ENCODE measurements at regions not wholly inside any gene's neighbourhood (a gene's known extent, or its start where the extent isn't known, plus 50 kb on each side); places are given as distances from the start of the nearest gene placed in this dataset.

DNA sequence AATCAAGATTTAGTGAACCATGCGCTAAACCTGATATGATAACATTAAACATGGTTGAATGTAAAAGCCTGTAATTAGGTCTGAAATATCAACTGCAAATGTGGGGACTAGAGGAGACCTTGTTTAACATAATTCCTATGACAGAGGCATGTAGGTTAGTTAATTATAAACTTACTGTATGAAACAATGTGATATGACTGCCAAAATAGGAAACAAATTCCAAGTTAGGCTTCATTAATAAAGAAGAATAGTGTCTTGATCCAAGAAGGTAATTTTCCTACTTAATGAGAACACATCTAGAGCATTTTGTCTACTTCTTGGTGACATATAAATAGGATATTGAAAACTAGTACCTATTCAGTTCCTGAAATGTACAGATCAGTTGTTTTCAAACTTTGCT lies 136.2 kb upstream of the TARS1 start:
- Mint-ChIP-seq H3K36me3 (ENCODE audit: low read depth) (no peaks in the 10 kb centered on the region), H3K9me3 (no peaks in the 10 kb centered on the region), H3K4me1 (ENCODE audit: low read depth) (peaks cover 10% of the 10 kb centered on the region), H3K27ac (no peak overlapping the region), H3K4me3 (no peak overlapping the region), H3K27me3 (no peaks in the 10 kb centered on the region)
- Histone ChIP-seq H3K36me3 (ENCODE audit: insufficient read depth, low read length) (no peaks in the 10 kb centered on the region), H3K27ac (ENCODE audit: low read depth in 1 of 2, low read length in 2 of 2) (no peak overlapping the region), H3K27me3 (ENCODE audit: control insufficient read depth in 1 of 2, insufficient read depth in 2 of 2, low read length in 2 of 2) (no peaks in the 10 kb centered on the region), H3K4me3 (ENCODE audit: low read length) (no peak overlapping the region), H3K4me1 (ENCODE audit: insufficient read depth, low read length) (no peaks in the 10 kb centered on the region), H3K9me3 (ENCODE audit: control insufficient read depth in 1 of 2, insufficient read depth in 1 of 2, low read length in 2 of 2) (no peaks in the 10 kb centered on the region)
- TF ChIP-seq CTCF (IDR thresholded peaks at IDR 0.05) = no peak
- no peak for ATAC-seq (ENCODE audit: poor library complexity)
- no peak for DNase-seq
- ChIA-PET CTCF (no interaction called here), POLR2A (no interaction called here)
- intact Hi-C loops (cut with DNase I, micrococcal nuclease) = no loop called here

DNA sequence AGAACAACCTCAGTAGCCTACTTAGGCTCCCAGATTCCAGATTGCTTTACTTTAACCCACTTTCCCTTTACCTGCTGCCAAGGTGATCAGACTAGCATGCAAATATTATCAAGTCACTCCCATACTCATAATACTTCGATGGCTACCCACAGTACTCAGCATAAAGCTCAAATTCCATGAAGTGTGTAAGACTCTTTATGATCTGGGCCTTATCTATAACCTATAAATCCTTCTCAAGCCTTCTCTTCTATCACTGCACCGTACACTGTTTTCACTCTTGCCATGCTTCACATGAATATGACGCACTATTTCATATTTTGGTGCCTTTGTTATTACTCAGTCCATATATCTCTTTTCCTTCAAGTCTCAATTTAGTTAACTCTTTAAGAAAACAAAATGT lies 135.2 kb upstream of the TARS1 start:
- POLR2A ChIA-PET = no interaction called here
- CTCF ChIA-PET = interaction anchor here (0.7 kb wide), 1 partner anchor 31 kb away, joined by 4 read pairs; no protein-coding TSS in a partner anchor
- H3K9me3 ChIP-seq (ENCODE audit: control insufficient read depth in 1 of 2, insufficient read depth in 1 of 2, low read length in 2 of 2) = no peaks in the 10 kb centered on the region
- H3K4me3 Mint-ChIP-seq = no peak overlapping the region
- no peaks in the 10 kb centered on the region for H3K36me3 ChIP-seq (ENCODE audit: insufficient read depth, low read length)
- TF ChIP-seq CTCF (IDR thresholded peaks at IDR 0.05) = no peak
- H3K27me3 ChIP-seq (ENCODE audit: control insufficient read depth in 1 of 2, insufficient read depth in 2 of 2, low read length in 2 of 2) = no peaks in the 10 kb centered on the region
- H3K9me3 Mint-ChIP-seq = no peaks in the 10 kb centered on the region
- H3K4me1 Mint-ChIP-seq (ENCODE audit: low read depth) = peaks cover 1% of the 10 kb centered on the region
- H3K36me3 Mint-ChIP-seq (ENCODE audit: low read depth) = no peaks in the 10 kb centered on the region
- H3K27ac Mint-ChIP-seq = no peak overlapping the region
- H3K4me1 ChIP-seq (ENCODE audit: insufficient read depth, low read length) = no peaks in the 10 kb centered on the region
- ATAC-seq (ENCODE audit: poor library complexity) (no peak), DNase-seq (no peak)
- H3K27ac ChIP-seq (ENCODE audit: low read depth in 1 of 2, low read length in 2 of 2) = no peak overlapping the region
- intact Hi-C loops (cut with DNase I, micrococcal nuclease) = no loop called here
- H3K4me3 ChIP-seq (ENCODE audit: low read length) = no peak overlapping the region
- no peaks in the 10 kb centered on the region for H3K27me3 Mint-ChIP-seq

GRCh38 chr5:33306758-33307157 lies 134.0 kb upstream of the TARS1 start:
- no peak for TF ChIP-seq CTCF (IDR thresholded peaks at IDR 0.05)
- ChIA-PET CTCF (no interaction called here), POLR2A (no interaction called here)
- no peaks in the 10 kb centered on the region for H3K4me1 ChIP-seq (ENCODE audit: insufficient read depth, low read length)
- no peaks in the 10 kb centered on the region for H3K9me3 ChIP-seq (ENCODE audit: control insufficient read depth in 1 of 2, insufficient read depth in 1 of 2, low read length in 2 of 2)
- DNase-seq = no peak
- intact Hi-C loops (cut with DNase I, micrococcal nuclease) = no loop called here
- no peak overlapping the region for H3K27ac ChIP-seq (ENCODE audit: low read depth in 1 of 2, low read length in 2 of 2)
- no peak for ATAC-seq (ENCODE audit: poor library complexity)
- H3K4me1 Mint-ChIP-seq (ENCODE audit: low read depth) = no peaks in the 10 kb centered on the region
- H3K4me3 ChIP-seq (ENCODE audit: low read length) = no peak overlapping the region
- H3K27ac Mint-ChIP-seq = no peak overlapping the region
- H3K36me3 ChIP-seq (ENCODE audit: insufficient read depth, low read length) = no peaks in the 10 kb centered on the region
- H3K27me3 Mint-ChIP-seq = no peaks in the 10 kb centered on the region
- no peaks in the 10 kb centered on the region for H3K36me3 Mint-ChIP-seq (ENCODE audit: low read depth)
- H3K4me3 Mint-ChIP-seq = no peak overlapping the region
- no peaks in the 10 kb centered on the region for H3K27me3 ChIP-seq (ENCODE audit: control insufficient read depth in 1 of 2, insufficient read depth in 2 of 2, low read length in 2 of 2)
- no peaks in the 10 kb centered on the region for H3K9me3 Mint-ChIP-seq
